ENCODE measurements at regions not wholly inside any gene's neighbourhood (a gene's known extent, or its start where the extent isn't known, plus 50 kb on each side); places are given as distances from the start of the nearest gene placed in this dataset.
"Not testable (repeated sequence)": the region's sequence is repeated elsewhere in the genome, so short reads cannot be mapped to it uniquely, and the experiment has no call there.

DNA sequence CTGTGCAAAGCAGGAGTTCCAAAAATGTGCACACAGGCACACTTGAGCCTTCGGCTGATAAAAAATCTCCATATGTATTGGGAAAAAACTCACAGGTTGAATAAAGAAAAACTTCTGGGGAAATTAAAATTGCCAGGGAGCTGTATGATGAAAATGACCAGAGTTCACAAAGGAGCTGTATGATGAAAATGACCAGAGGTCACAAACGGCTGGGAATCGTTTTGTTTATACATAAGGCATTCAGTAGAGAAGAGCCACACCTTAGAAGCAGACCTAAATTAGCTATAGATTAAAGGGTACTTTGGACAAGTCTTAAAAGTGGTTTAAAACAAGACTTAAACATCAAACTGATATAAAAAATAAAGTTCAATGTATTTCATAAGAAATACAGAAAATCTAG is 251.7 kb upstream of the TMEM132C start:
- no peaks in the 10 kb centered on the region for H3K27me3 ChIP-seq (ENCODE audit: control insufficient read depth in 3 of 3, insufficient read depth in 3 of 3, low read length in 3 of 3)
- no peaks in the 10 kb centered on the region for H3K9me3 ChIP-seq (ENCODE audit: control insufficient read depth in 3 of 3, low read length in 3 of 3)
- H3K36me3 ChIP-seq (ENCODE audit: control insufficient read depth in 3 of 3, insufficient read depth in 3 of 3, low read length in 3 of 3): no peaks in the 10 kb centered on the region
- H3K4me1 ChIP-seq (ENCODE audit: control insufficient read depth in 3 of 3, insufficient read depth in 3 of 3, low read length in 3 of 3): no peaks in the 10 kb centered on the region
- no peak overlapping the region for H3K27ac ChIP-seq (ENCODE audit: low read depth, low read length)
- H3K9ac ChIP-seq (ENCODE audit: low read depth in 1 of 3, low read length in 3 of 3): no peak overlapping the region
- H3K4me3 ChIP-seq (ENCODE audit: low read length in 3 of 3): no peak overlapping the region

DNA sequence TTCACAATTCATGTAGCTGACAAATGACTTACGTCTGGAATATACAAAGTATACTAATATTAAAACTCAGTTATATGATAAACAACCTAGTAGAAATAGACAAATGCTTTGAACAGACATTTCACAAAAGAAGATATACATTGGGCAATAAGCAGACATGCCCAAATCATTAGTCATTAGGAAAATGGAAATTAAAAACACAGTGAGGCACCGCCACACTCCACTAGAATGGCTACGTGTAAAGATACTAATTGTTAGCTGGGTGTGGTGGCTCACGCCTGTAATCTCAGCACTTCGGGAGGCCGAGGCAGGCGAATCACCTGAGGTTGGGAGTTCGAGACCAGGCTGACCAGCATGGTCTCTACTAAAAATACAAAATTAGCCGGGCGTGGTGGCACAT is 248.9 kb upstream of the TMEM132C start:
- no peaks in the 10 kb centered on the region for H3K9me3 ChIP-seq (ENCODE audit: control insufficient read depth in 3 of 3, low read length in 3 of 3)
- no peak overlapping the region for H3K9ac ChIP-seq (ENCODE audit: low read depth in 1 of 3, low read length in 3 of 3)
- no peak overlapping the region for H3K27ac ChIP-seq (ENCODE audit: low read depth, low read length)
- H3K4me3 ChIP-seq (ENCODE audit: low read length in 3 of 3): no peak overlapping the region
- no peaks in the 10 kb centered on the region for H3K27me3 ChIP-seq (ENCODE audit: control insufficient read depth in 3 of 3, insufficient read depth in 3 of 3, low read length in 3 of 3)
- H3K36me3 ChIP-seq (ENCODE audit: control insufficient read depth in 3 of 3, insufficient read depth in 3 of 3, low read length in 3 of 3): no peaks in the 10 kb centered on the region
- no peaks in the 10 kb centered on the region for H3K4me1 ChIP-seq (ENCODE audit: control insufficient read depth in 3 of 3, insufficient read depth in 3 of 3, low read length in 3 of 3)

DNA sequence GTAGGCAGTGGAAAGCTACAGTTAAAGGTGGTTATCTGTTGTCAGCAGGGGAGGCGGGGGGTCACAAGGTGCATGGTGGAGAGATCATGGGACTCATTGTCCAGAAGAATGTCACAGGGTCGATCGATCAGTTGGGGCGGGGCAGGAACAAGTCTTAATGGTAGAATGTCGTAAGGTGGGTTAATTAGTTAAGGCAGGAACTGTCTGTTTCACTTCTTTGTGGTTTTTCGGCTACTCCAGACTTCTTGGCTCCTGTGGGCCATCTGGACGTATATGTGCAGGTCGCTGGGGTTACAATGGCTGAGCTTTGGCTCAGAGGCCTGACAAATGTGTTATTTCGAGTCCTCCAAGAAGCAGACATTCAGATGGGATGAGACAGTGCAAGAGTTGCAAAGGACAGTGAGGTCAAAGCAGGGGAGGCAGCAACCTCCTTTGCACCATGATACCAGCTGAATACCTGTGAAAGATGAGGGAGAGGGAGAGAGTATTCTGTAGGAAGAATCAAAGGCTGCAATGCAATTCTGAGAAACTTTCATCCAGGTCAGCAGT is 246.9 kb upstream of the TMEM132C start:
- no peak overlapping the region for H3K4me3 ChIP-seq (ENCODE audit: low read length in 3 of 3)
- H3K36me3 ChIP-seq (ENCODE audit: control insufficient read depth in 3 of 3, insufficient read depth in 3 of 3, low read length in 3 of 3): no peaks in the 10 kb centered on the region

DNA sequence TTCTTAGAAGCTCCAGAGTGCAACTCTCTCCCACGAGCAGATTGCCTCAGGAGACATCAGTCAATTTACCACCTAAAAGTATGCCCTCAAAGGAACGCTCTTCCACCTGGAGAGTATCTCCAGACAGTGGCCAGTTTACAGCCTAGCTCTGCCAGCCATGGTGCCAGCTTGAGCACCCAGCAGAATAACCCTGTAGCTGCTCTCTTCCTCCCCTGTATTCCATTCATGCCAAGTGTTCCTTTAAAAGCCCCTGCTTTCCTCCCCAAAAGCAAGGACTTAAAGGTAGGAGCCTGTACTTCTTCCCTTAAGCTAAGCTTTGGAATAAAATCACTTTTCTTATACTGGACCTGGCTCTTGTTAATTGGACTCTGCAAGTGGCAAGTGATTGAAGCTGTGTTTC is 245.4 kb upstream of the TMEM132C start:
- Histone ChIP-seq H3K27me3 (ENCODE audit: control insufficient read depth in 3 of 3, insufficient read depth in 3 of 3, low read length in 3 of 3) (no peaks in the 10 kb centered on the region), H3K27ac (ENCODE audit: low read depth, low read length) (no peak overlapping the region), H3K36me3 (ENCODE audit: control insufficient read depth in 3 of 3, insufficient read depth in 3 of 3, low read length in 3 of 3) (no peaks in the 10 kb centered on the region), H3K4me3 (ENCODE audit: low read length in 3 of 3) (no peak overlapping the region), H3K9me3 (ENCODE audit: control insufficient read depth in 3 of 3, low read length in 3 of 3) (no peaks in the 10 kb centered on the region), H3K9ac (ENCODE audit: low read depth in 1 of 3, low read length in 3 of 3) (no peak overlapping the region), H3K4me1 (ENCODE audit: control insufficient read depth in 3 of 3, insufficient read depth in 3 of 3, low read length in 3 of 3) (no peaks in the 10 kb centered on the region)

More for the DNA sequence above, 246.9 kb upstream of the TMEM132C start:
- Histone ChIP-seq H3K9me3 (ENCODE audit: control insufficient read depth in 3 of 3, low read length in 3 of 3) (no peaks in the 10 kb centered on the region), H3K9ac (ENCODE audit: low read depth in 1 of 3, low read length in 3 of 3) (no peak overlapping the region), H3K4me1 (ENCODE audit: control insufficient read depth in 3 of 3, insufficient read depth in 3 of 3, low read length in 3 of 3) (no peaks in the 10 kb centered on the region), H3K27ac (ENCODE audit: low read depth, low read length) (no peak overlapping the region), H3K27me3 (ENCODE audit: control insufficient read depth in 3 of 3, insufficient read depth in 3 of 3, low read length in 3 of 3) (no peaks in the 10 kb centered on the region)

DNA sequence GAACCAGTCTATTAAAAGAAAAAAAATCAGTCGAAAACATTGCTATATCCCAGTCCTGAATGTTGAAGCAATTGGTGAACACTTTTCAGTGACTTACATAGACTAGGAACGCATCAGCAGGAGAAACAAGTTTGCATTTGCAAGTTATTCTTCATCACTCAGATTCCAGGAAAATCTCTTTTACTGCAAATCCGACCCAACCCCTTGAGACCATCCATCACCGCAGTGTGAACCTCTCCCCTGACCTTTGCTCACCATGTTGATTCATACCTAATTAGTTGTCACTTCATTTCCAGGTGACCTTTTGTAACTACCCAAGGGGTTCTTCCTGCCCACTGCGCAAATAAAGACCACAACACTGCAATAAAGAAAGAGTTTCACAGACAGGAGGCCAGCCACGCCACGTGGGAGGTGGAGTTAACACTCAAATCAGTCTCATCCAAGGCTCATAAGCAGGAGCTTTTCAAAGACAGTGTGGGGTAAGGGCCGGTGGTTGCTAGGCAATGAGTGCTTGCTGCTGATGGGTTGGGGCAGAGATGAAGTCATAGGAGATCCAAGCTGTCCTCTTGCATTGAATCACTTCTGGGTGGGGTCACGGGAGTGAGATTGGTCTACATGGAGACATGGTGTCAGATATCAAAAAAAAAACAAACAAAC is 241.3 kb upstream of the TMEM132C start:
- no peaks in the 10 kb centered on the region for H3K36me3 ChIP-seq (ENCODE audit: control insufficient read depth in 3 of 3, insufficient read depth in 3 of 3, low read length in 3 of 3)
- H3K9ac ChIP-seq (ENCODE audit: low read depth in 1 of 3, low read length in 3 of 3): no peak overlapping the region
- no peaks in the 10 kb centered on the region for H3K4me1 ChIP-seq (ENCODE audit: control insufficient read depth in 3 of 3, insufficient read depth in 3 of 3, low read length in 3 of 3)
- no peak overlapping the region for H3K27ac ChIP-seq (ENCODE audit: low read depth, low read length)
- no peaks in the 10 kb centered on the region for H3K9me3 ChIP-seq (ENCODE audit: control insufficient read depth in 3 of 3, low read length in 3 of 3)
- H3K27me3 ChIP-seq (ENCODE audit: control insufficient read depth in 3 of 3, insufficient read depth in 3 of 3, low read length in 3 of 3): no peaks in the 10 kb centered on the region
- H3K4me3 ChIP-seq (ENCODE audit: low read length in 3 of 3): no peak overlapping the region

DNA sequence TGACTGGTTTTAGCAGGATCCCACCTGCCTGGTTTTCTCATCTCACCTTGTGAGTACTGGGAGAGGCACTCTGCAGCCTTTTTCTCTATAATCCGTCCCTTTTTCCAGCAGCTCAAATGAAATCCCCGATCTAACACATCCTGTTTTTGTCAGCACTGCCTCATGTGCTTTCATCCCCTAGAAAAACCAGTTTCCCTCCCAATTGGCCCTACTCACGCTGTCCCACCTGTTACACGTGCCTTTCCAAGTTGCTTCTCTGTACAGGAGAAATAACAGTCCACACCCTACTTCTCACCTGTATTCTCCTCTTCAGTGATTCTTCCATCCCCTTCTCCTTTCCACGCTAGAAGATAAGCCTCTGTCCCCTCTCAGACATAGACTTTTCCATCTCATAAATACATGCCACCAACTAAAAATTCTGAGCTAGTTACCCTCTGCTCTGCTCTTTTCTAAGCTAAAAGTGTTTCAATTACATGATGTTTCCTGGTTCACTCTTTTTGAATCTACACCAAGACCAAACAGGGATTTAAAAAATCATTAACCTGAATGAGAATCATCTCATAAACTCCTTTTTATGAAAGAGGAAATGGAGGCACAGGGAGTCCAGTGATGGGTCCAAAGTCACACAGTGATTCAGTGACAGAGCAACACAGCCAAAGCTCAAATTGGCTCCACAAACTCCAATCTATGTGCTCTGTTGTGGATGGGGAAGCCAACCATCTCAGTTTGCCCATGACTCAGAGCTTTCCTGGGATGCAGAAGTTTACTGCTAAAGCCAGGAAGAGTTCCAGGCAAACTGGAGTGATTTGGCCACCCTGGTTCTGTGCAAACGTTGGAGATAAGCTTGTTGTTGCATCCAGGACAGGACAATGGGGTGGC is 240.0 kb upstream of the TMEM132C start:
- Histone ChIP-seq H3K4me1 (ENCODE audit: control insufficient read depth in 3 of 3, insufficient read depth in 3 of 3, low read length in 3 of 3) (no peaks in the 10 kb centered on the region), H3K36me3 (ENCODE audit: control insufficient read depth in 3 of 3, insufficient read depth in 3 of 3, low read length in 3 of 3) (no peaks in the 10 kb centered on the region), H3K9me3 (ENCODE audit: control insufficient read depth in 3 of 3, low read length in 3 of 3) (no peaks in the 10 kb centered on the region), H3K27me3 (ENCODE audit: control insufficient read depth in 3 of 3, insufficient read depth in 3 of 3, low read length in 3 of 3) (no peaks in the 10 kb centered on the region), H3K4me3 (ENCODE audit: low read length in 3 of 3) (no peak overlapping the region), H3K27ac (ENCODE audit: low read depth, low read length) (no peak overlapping the region), H3K9ac (ENCODE audit: low read depth in 1 of 3, low read length in 3 of 3) (no peak overlapping the region)

DNA sequence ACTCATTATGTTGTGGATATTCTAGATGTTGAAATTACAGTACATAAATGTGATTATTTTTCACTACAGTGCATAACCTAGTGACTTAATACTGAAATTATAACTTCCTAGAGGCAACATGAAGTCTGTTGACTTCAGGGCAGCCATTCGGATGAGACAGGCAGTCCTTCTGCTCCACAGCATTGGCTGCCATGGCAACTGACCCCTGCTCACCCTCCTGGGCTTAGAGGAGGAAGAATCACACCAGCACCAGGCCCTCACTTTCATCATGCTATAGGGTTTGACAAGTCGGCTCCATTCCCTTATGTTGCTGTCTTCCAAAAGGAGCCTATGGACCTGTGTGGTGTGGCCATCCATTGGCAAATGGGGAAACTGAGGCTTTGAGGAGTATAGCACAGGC is 233.5 kb upstream of the TMEM132C start:
- H3K9ac ChIP-seq (ENCODE audit: low read depth in 1 of 3, low read length in 3 of 3): no peak overlapping the region
- H3K4me3 ChIP-seq (ENCODE audit: low read length in 3 of 3): no peak overlapping the region
- H3K9me3 ChIP-seq (ENCODE audit: control insufficient read depth in 3 of 3, low read length in 3 of 3): no peaks in the 10 kb centered on the region
- no peaks in the 10 kb centered on the region for H3K36me3 ChIP-seq (ENCODE audit: control insufficient read depth in 3 of 3, insufficient read depth in 3 of 3, low read length in 3 of 3)
- H3K27me3 ChIP-seq (ENCODE audit: control insufficient read depth in 3 of 3, insufficient read depth in 3 of 3, low read length in 3 of 3): no peaks in the 10 kb centered on the region
- no peak overlapping the region for H3K27ac ChIP-seq (ENCODE audit: low read depth, low read length)
- no peaks in the 10 kb centered on the region for H3K4me1 ChIP-seq (ENCODE audit: control insufficient read depth in 3 of 3, insufficient read depth in 3 of 3, low read length in 3 of 3)

DNA sequence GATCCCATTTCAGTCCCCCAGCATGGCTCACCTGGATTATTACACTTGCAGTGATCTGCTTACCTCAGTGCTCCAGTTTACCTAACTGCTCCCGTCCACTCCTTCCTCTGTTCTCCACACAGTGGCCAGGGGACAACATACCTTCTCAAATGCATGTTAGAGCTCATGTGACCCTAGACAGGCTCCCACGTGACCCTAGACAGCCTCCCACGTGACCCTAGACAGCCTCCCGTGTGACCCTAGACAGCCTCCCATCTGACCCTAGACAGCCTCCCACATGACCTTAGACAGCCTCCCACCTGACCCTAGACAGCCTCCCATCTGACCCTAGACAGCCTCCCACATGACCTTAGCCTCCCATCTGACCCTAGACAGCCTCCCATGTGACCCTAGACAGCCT is 226.0 kb upstream of the TMEM132C start:
- H3K4me3 ChIP-seq (ENCODE audit: low read length in 3 of 3): no peak overlapping the region
- no peak overlapping the region for H3K27ac ChIP-seq (ENCODE audit: low read depth, low read length)
- no peak overlapping the region for H3K9ac ChIP-seq (ENCODE audit: low read depth in 1 of 3, low read length in 3 of 3)
- no peaks in the 10 kb centered on the region for H3K36me3 ChIP-seq (ENCODE audit: control insufficient read depth in 3 of 3, insufficient read depth in 3 of 3, low read length in 3 of 3)
- no peaks in the 10 kb centered on the region for H3K27me3 ChIP-seq (ENCODE audit: control insufficient read depth in 3 of 3, insufficient read depth in 3 of 3, low read length in 3 of 3)
- no peaks in the 10 kb centered on the region for H3K4me1 ChIP-seq (ENCODE audit: control insufficient read depth in 3 of 3, insufficient read depth in 3 of 3, low read length in 3 of 3)
- peaks cover 0 to 2% (median 0%) of the 10 kb centered on the region in 3 donors for H3K9me3 ChIP-seq (ENCODE audit: control insufficient read depth in 3 of 3, low read length in 3 of 3)

DNA sequence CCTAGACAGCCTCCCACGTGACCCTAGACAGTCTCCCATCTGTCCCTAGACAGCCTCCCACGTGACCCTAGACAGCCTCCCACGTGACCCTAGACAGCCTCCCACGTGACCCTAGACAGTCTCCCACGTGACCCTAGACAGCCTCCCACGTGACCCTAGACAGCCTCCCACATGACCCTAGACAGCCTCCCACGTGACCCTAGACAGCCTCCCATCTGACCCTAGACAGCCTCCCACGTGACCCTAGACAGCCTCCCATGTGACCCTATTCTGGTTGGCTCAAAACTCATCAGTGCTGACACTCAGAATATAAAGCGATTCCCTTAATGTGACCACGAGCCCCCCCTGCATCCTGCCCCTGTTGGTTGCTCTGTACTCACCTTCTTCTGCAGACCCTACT is 224.7 kb upstream of the TMEM132C start:
- not testable (repeated sequence) for H3K27ac ChIP-seq (ENCODE audit: low read depth, low read length); H3K27me3 ChIP-seq (ENCODE audit: control insufficient read depth in 3 of 3, insufficient read depth in 3 of 3, low read length in 3 of 3); H3K4me1 ChIP-seq (ENCODE audit: control insufficient read depth in 3 of 3, insufficient read depth in 3 of 3, low read length in 3 of 3); H3K4me3 ChIP-seq (ENCODE audit: low read length in 3 of 3); H3K9ac ChIP-seq (ENCODE audit: low read depth in 1 of 3, low read length in 3 of 3); H3K9me3 ChIP-seq (ENCODE audit: control insufficient read depth in 3 of 3, low read length in 3 of 3); H3K36me3 ChIP-seq (ENCODE audit: control insufficient read depth in 3 of 3, insufficient read depth in 3 of 3, low read length in 3 of 3)

DNA sequence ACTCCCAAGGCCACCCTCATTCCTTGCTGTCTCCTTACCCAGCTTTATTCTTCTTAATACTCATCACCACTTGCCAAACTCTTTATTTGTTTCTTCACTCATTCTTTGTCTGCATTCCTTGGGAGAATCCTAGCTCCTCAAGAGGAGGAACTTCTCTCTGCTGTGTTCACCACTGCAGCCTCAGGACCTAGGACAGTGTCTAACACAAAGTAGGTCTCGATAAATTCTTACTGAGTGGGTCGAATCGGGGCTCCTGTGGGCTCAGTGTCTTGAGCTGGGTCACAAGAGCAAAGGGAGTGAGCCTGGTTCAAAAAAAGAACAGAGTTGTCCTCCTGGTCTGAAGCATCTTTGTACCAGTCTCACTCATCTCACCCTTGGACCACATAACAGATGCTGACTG is 224.1 kb upstream of the TMEM132C start:
- H3K27me3 ChIP-seq (ENCODE audit: control insufficient read depth in 3 of 3, insufficient read depth in 3 of 3, low read length in 3 of 3): no peaks in the 10 kb centered on the region
- H3K4me1 ChIP-seq (ENCODE audit: control insufficient read depth in 3 of 3, insufficient read depth in 3 of 3, low read length in 3 of 3): no peaks in the 10 kb centered on the region
- no peaks in the 10 kb centered on the region for H3K36me3 ChIP-seq (ENCODE audit: control insufficient read depth in 3 of 3, insufficient read depth in 3 of 3, low read length in 3 of 3)
- peaks cover 0 to 2% (median 0%) of the 10 kb centered on the region in 3 donors for H3K9me3 ChIP-seq (ENCODE audit: control insufficient read depth in 3 of 3, low read length in 3 of 3)
- no peak overlapping the region for H3K27ac ChIP-seq (ENCODE audit: low read depth, low read length)
- no peak overlapping the region for H3K9ac ChIP-seq (ENCODE audit: low read depth in 1 of 3, low read length in 3 of 3)
- no peak overlapping the region for H3K4me3 ChIP-seq (ENCODE audit: low read length in 3 of 3)

All from skeletal muscle tissue (tissue), 3 donors.